GM19035 (cell line): ENCODE measurements at regions not wholly inside any gene's neighbourhood (a gene's known extent, or its start where the extent isn't known, plus 50 kb on each side); places are given as distances from the start of the nearest gene placed in this dataset.
"Not testable (repeated sequence)": the region's sequence is repeated elsewhere in the genome, so short reads cannot be mapped to it uniquely, and the experiment has no call there.

Experiments
- ATAC-seq: cut with Tn5 transposase; IDR thresholded peaks from one replicate; pipeline ENCODE4 v1.9.1; 2021; ENCODE audit not compliant: unreplicated experiment

DNA sequence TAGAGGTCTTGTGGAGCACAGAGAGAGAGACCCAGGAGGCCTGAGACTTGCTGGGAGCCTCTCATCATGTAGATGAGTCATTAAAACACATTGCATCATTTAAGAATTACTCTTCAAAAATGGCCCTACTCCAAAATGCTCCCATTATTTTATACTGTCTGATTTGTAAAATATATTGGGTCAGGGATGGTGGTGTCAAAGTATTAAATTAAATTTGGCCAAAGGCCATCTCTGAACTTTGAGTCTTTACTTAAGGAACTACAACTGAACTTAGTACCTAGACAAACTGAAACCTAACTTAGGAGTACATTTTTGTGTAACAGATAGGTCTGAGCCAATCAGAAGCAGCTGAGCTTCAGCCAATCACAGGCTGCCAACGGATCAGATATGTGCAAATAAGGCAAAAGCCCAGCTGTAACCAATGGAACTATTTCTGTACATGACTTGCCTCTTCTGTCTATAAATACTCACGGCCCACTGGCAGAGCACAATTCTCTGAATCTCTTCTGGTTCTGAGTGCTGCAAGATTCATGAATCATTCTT, 657.2 kb downstream of the TLE1 start:
- no peak for ATAC-seq

DNA sequence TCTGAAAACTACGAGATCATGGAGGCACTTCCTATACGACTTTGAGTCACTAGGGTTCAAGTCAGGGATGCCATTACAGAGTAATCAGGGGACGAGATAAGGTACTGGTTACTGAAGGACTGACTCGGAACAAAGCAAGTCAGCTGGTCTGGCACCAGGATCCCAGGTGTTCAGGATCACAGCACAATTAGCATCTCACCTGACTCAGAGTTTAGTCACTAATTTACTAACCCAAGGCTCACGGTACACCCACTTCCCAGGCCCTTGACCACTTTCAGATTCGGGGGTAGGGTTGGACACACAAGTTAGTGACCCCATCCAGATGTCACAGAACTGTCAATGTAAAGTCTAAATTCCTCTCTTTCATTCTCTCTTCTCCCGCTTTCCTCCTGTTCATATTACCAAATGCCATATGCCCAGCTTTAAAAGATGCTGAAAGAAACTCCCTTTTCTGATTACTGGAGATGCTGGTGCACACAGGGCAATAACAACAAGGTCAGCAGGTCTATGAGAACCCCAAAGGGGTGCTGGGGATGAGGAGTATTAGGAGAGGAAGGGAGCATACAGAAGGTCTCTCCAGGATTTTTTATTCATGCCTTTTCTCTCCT, 657.8 kb downstream of the TLE1 start:
- no peak for ATAC-seq

DNA sequence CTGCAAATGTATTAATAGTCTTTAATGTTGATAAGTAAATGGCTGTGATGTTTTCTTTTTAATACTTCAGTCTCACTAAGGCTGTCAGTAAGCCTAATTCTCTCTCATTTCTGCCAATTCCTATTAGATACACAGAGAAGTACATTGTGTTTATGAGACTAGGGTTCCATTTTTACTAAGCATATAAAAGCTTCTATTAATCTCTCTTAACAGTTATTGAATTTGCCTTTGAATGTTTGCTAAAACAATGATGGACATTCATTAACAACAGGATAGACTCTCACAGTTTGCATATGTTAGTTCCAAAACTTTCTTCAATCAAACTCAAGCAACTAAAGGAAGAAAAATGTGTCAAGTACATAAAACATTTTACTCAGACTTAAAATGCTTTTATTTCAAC, 659.3 kb downstream of the TLE1 start:
- ATAC-seq, result no peak

DNA sequence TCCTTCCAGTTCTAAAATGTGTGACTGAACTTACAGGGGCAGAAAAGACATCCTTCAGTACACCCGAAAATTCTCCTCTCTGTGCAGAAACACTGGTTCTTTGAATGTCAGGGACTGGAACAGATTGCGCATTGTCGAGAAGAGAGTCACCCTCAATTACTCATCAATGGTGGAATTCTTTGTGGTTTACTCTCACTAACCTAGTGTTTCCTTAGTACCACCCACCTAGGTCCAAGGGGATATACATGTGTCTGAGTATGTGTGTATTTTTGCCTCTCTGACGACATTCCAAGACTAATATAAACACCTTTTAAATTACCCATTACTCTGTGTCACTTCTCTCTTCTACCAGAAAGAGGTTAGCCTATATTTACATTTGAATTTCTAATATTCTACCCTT, 660.8 kb downstream of the TLE1 start:
- no peak for ATAC-seq

DNA sequence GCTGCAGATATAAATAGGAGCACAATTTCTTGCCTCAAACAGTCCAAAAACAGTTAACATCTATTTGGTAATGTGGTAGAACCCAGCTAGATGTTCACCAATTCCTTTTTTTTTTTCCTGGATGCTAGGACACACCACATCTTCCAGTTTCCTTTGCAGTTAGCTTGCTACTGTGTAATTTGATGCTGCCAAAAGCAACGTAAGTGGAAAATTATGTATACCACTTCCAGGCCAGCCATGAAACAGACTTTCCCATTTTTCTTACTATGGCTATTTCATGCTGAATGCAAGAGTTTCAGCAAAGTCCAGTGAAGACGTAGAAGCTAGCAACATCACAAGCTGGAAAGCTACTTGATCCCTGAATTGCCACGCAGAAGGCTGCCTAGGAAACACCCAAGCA, 667.2 kb downstream of the TLE1 start:
- no peak for ATAC-seq

DNA sequence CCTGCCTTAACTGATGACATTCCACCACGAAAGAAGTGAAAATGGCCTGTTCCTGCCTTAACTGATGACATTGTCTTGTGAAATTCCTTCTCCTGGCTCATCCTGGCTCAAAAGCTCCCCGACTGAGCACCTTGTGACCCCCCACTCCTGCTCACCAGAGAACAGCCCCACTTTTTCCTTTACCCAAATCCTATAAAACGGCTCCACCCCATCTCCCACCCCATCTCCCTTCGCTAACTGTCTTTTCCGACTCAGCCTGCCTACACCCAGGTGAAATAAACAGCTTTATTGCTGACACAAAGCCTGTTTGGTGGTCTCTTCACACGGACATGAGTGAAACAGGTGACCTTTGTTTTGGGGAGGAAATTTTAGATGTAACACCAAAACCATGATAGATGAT, 674.4 kb downstream of the TLE1 start:
- not testable (repeated sequence) for ATAC-seq

DNA sequence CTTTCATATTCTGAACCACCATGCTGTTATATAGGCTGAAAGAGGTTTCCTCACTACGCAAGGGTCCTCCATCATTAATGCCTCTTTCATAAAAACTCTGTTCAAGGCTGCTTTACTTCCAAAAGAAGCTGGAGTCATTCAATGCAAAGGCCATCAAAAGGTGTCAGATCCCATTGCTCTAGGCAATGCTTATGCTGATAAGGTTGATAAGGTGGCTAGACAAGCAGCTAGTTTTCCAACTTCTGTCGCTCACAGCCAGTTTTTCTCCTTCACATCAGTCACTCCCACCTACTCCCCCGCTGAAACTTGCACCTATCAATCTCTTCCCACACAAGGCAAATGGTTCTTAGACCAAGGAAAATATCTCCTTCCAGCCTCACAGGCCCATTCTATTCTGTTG, 676.2 kb downstream of the TLE1 start:
- ATAC-seq, result not testable (repeated sequence)

DNA sequence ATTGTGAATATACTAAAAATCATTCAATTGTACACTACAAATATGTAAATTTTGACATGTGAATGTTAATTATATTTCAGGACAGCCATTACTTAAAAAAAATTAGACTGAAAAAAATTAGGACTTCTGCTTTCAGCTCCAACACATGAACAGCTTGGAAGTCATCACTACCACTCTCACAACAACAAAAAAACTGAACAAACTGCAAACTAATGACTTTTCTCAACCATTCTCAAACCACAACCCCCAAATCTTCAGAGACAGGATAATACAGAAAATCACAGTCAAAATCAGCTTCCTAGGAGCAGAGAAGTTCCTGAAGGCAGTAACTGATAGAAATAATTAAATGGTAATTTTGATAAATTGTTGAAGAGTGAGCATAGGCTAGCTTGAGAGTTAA, 686.4 kb downstream of the TLE1 start:
- no peak for ATAC-seq

DNA sequence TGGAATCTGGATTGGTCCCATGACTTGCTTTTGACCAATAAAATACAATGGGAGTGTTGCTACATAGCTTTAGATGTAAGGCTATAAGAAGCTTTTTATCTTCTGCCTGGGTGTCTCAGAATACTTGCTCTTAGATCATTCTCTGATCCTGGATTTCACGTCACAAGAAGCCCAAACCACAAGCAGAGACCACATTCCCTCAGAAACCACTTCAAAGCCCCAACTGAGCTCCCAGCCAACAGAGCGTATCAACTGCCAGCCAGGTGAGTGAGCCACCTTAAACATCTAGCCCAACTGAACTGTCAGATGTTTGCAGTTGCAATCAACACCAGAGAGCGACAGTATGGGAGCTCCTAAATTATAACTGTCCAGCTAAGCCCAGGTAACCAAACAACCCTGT, 687.1 kb downstream of the TLE1 start:
- no peak for ATAC-seq

DNA sequence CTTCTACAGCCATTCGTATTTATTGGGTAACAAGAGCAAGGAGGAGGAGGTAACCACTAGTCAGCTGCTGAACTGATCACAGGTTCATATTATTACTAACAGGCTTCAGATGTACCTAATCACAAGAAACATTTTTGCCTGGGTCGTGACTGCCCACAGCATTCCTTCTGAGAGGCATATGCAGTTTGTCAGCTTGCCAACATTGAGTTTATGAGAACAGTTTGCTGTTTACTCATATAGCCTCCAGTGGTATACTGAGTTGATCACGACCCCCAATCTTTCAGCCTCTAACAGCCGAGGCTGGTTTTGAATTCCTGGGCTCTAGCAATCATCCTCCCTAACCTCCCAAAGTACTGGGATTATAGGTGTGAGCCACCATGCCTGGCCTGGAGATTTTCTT, 693.6 kb downstream of the TLE1 start:
- no peak for ATAC-seq

DNA sequence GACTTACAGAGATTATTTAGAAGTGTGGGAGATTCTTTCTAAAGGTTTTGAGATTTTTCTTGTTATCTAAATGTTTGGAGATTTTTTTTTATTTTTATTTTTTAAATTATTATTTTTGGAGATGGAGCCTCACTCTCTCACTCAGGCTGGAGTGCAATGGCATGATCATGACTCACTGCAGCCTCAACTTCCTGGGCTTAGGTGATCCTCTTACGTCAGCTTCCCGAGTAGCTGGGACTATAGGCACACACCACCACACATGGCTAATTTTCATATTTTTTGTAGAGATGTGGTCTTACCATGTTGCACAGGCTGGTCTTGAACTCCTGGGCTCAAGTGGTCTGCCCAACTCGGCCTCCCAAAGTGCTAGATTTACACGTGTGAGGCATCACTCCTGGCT, 694.5 kb downstream of the TLE1 start:
- ATAC-seq, result no peak

DNA sequence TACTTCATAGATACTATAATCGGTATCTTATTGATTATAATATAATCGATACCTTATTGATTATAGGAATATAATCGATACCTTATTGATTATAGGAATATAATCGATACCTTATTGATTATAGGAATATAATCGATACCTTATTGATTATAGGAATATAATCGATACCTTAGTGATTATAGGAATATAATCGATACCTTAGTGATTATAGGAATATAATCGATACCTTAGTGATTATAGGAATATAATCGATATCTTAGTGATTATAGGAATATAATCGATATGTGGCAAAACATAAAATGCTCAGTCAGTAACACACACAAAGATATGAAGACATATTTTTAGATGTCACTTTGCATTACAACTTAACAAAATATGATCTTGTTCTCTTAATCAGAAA, 703.8 kb downstream of the TLE1 start:
- not testable (repeated sequence) for ATAC-seq

DNA sequence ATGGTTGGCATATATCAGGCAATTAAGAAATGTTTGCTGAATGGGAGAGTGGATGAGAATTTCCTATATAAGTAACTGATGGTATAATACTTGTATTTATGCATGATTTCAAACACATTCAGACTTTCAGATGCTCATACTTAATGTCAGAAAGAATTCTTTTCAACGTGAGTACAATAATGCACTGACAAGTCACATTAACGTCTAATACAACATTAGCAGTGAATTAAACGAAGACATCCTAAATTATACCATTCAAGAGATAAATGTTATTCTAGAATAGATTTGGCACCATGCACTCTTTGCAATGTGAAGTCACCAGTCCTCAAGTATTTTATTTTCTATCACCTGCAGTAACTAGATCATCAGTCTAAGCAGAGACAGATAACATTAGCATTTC, 712.9 kb downstream of the TLE1 start:
- no peak for ATAC-seq

DNA sequence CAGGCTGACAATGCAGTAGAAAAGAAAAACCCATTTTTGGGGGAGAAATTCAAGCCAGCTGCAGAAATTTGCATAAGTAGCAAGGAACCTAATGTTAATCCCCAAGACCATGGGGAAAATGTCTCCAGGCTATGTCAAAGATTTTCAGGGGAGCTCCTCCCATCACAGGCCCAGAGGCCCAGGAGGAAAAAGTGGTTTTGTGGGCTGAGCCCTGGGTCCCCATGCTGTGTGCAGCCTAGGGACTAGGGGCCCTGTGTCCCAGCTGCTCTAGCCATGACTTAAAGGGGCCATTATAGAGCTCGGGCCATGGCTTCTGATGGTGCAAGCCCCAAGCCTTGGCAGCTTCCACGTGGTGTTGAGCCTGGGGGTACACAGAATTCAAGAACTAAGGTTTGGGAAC, 719.0 kb downstream of the TLE1 start:
- ATAC-seq, result not testable (repeated sequence)

DNA sequence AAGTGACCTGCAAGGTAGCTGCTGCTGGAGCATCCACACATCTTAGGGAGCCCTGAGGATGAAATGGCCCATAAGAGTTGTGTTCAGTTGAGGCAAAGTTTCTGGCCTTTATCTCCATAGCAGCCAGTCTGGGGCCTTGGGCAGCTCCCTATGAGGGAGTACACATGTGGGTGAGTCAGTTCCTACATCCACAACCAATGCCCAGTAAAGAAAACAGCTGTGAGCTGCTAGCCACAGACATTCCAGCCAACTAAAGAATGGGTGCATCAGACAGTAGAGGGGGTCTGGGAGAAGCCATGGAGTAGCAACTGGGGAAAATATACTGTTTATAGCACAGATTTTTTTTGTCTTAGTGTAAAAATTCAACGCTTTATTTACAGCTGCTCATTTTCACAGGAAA, 720.7 kb downstream of the TLE1 start:
- no peak for ATAC-seq

DNA sequence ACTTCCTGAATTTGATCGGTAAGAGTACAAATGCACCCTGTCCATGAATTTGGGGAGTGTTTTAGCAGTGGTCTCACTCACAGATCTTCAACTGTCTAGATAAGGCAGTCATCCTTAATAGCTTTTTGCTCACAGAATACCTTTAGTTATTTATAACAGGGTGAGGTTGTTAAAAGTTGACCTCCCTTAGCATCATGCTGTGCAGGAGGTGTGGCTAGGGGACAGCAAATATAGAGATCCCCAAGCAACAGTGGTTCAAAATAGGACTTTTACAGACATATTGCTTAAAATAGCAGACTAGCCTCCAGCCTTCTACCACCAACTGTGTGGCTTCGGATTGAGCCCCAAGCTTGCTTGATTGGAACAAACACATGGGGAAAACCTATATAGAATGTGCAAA, 724.4 kb downstream of the TLE1 start:
- ATAC-seq, result no peak

DNA sequence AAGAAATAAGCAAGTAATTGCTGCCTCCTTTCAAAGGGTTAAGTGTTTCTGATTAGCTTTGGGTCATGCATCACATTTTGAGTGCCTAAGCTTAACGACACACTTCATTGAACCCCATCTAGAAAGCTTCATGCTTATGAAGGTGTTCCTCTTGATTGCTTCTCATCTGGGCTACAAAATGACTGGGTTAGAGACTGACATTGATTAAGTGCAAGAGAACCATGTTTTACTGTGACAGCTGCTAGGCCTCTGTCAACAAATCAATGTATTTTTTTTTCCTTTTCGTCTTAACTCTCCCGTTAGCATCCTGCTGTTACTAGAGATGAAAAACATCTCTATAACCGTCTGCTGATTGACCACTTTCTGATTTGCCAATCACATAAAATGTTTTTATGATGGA, 725.0 kb downstream of the TLE1 start:
- no peak for ATAC-seq

DNA sequence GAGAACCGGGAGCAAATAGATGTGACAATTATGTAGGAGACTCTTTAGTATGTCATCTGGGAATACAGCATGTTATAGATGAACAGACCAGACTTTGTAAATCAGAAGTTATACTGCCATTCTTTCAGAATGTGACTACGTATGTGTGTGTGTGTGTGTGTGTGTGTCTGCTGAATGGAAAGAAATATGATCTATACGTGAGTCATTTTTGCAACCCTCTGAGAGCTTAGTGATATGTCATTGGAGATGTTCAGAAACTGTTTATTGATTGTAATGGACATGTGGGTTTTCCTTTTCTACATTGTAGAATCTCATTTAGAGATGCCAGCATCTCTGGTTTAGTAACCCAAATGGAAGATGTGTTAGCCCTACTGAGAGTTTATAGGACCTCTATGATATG, 731.5 kb downstream of the TLE1 start:
- no peak for ATAC-seq

DNA sequence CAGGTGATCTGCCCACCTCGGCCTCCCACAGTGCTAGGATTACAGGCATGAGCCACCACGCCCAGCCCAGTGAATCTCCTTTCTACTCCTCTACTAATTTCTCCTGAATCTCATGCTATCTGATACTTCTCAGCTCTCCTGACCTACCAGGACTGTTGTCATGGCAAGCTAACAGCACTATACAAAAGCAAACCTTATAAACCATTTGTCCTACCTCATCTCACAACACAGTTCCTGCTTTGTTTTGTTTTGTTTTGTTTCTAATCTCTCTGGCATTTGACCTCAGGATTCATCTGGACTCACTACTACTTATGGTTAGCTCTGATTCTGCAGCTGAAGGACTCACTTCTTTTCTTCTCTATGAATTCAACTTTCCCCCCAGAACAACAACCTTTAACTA, 734.8 kb downstream of the TLE1 start:
- ATAC-seq, result no peak

DNA sequence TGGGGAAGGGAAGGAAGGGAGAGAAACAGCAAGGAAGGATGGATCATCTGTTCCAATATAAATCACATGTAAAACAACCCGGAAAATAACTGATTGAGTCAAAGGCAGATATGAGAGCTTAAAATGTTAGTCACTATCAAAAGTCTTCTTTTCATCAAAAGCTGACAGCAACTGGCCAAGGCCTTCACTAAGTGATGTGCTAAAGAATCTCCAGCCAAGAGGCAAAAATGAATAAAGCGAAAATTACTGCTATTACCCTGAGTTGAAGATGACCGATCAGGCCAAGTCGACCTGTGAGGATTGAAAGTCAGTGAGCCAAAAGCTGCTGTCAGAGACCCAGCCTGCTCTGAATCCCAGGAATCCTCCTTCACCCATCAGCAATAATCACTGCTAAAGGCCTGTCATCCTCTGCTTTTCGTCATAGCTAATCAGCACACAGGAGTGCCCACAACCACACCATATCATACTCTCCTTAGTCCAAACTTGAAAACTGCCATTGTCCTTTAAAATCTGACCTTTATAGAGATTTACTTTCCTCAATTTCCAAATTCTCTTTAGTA, 736.9 kb downstream of the TLE1 start:
- no peak for ATAC-seq

DNA sequence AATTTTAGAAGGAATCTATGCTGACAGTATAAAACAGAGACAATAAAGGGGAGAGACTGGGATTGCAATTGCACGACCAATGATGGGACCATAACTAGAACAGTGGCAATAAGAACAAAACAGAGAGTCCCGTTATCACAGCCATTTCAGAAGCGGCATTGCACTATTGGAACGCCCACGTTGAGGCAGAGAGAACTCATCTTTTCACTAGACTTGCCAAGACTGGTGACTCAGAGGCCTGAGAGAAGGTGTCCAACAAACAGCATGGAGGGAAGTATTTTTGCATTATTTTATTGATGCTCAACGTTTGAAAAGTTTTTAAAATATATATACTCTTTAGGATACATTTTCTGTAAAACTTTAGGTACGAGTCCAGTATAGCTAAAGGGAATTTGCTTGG, 737.7 kb downstream of the TLE1 start:
- ATAC-seq, result no peak

DNA sequence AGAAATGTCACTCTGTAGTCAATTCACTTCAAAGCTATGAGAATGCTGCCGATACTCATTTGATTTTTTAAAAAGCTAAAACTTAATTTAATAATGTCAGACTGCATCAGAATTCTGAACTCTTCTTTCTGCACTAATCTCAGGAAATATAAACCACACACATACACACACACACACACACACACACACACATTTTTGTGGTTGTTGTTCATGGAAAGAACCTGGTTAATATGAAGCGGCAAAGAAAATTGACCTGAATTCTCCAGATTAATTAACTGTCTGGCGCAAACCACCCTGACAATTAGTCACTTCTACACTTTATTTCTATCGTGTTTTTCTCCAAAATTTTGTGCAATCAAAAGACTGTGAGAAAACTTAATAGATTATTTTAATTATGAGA, 740.5 kb downstream of the TLE1 start:
- ATAC-seq, result no peak

DNA sequence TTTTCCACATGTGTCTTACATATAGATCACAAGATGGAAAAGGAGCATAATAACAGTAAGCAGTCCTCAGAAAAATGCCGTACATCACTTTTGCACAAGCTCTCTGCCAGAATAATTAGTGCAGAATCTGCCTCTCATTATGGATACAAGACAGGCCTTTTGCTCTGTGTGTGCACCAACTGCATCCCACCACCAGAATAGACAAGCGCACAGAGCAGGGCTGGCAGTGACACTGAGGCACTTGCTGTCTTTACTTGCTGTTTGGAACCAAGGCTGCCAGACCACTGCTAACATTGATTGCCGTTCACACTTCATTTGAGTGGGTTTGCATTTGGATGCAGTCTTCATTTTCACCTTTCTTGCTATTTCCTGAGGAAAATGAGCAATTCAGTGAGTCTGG, 741.3 kb downstream of the TLE1 start:
- ATAC-seq, result no peak
